ENCODE measurements at regions not wholly inside any gene's neighbourhood (a gene's known extent, or its start where the extent isn't known, plus 50 kb on each side); places are given as distances from the start of the nearest gene placed in this dataset.

GRCh38 chr4:83917572-83917971 lies 381.7 kb downstream of the GPAT3 start:
- no peak for TF ChIP-seq POLR2A (IDR thresholded peaks at IDR 0.05; ENCODE audit: low read depth, low read length)
- TF ChIP-seq POLR2AphosphoS5 (IDR thresholded peaks at IDR 0.05; ENCODE audit: low read depth, low read length), result no peak
- TF ChIP-seq TAF1 (IDR thresholded peaks at IDR 0.05; ENCODE audit: low read depth, low read length), result no peak
